ENCODE measurements at regions not wholly inside any gene's neighbourhood (a gene's known extent, or its start where the extent isn't known, plus 50 kb on each side); places are given as distances from the start of the nearest gene placed in this dataset.

DNA sequence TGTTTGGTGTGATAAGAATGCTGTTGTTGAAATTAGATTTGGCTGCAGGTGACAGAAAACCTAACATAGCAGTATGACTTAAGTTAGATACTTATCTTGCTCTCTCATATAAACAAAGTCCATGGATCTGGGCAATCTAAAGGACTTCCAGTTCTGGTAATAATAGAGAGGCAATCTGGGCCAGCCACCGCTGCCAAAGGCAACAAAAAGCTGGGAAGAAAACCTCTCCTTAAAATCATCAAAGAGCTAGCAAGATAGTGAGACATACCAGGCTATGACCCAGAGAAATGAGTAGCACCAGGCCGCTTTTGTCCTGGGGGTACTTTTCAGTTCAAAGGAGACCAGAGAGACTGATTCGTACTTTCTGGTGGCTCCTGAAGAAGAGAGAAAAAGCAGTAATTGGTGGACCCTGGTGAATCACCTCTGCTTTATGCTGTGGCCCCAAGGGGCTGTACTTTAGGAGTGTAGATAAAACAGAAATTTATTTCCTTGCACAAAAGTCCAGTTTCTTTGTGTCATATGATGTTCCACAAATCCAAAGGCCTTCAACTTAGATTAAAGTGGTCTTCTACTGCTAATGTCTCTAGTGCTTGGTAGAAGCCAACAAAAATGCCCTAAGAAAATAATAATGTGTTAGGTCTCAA, 125.4 kb downstream of the TBX19 start:
- TF ChIP-seq, protein P1, sequence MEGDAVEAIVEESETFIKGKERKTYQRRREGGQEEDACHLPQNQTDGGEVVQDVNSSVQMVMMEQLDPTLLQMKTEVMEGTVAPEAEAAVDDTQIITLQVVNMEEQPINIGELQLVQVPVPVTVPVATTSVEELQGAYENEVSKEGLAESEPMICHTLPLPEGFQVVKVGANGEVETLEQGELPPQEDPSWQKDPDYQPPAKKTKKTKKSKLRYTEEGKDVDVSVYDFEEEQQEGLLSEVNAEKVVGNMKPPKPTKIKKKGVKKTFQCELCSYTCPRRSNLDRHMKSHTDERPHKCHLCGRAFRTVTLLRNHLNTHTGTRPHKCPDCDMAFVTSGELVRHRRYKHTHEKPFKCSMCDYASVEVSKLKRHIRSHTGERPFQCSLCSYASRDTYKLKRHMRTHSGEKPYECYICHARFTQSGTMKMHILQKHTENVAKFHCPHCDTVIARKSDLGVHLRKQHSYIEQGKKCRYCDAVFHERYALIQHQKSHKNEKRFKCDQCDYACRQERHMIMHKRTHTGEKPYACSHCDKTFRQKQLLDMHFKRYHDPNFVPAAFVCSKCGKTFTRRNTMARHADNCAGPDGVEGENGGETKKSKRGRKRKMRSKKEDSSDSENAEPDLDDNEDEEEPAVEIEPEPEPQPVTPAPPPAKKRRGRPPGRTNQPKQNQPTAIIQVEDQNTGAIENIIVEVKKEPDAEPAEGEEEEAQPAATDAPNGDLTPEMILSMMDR (conservative IDR thresholded peaks at IDR 0.05; ENCODE audit: low read depth, low read length): no peak
- no peak for TF ChIP-seq EZH2 (IDR thresholded peaks at IDR 0.05; ENCODE audit: borderline replicate concordance, low read depth, low read length, poor library complexity, severe bottlenecking)

Data from A673 (cell line).